ENCODE measurements at regions not wholly inside any gene's neighbourhood (a gene's known extent, or its start where the extent isn't known, plus 50 kb on each side); places are given as distances from the start of the nearest gene placed in this dataset.

- peak; percentile 59 for DNase-seq (ENCODE audit: low spot score)
Observed at GRCh38 chr11:120061036-120061760, 76.7 kb downstream of the TRIM29 start.

- peak; percentile 47 for DNase-seq (ENCODE audit: low spot score)
Observed at GRCh38 chr11:120060512-120060911, 77.4 kb downstream of the TRIM29 start.

- peak; percentile 30 for DNase-seq (ENCODE audit: low spot score)
Observed at GRCh38 chr11:120058931-120059330, 79.0 kb downstream of the TRIM29 start.

- peak; percentile 65 for DNase-seq (ENCODE audit: low spot score)
Observed at GRCh38 chr11:120057595-120058581, 80.0 kb downstream of the TRIM29 start.

GRCh38 chr11:120057028-120057330 lies 80.9 kb downstream of the TRIM29 start:
- DNase-seq (ENCODE audit: low spot score) = peak; percentile 28

GRCh38 chr11:120056301-120057027 lies 81.4 kb downstream of the TRIM29 start:
- peak; percentile 62 for DNase-seq (ENCODE audit: low spot score)

- no peak for DNase-seq (ENCODE audit: low spot score)
Observed at GRCh38 chr11:120055646-120056045, 82.3 kb downstream of the TRIM29 start.

GRCh38 chr11:120054753-120055045 lies 83.2 kb downstream of the TRIM29 start:
- peak; percentile 59 for DNase-seq (ENCODE audit: low spot score)

- peak; percentile 43 for DNase-seq (ENCODE audit: low spot score)
Observed at GRCh38 chr11:120054016-120054752, 83.7 kb downstream of the TRIM29 start.

GRCh38 chr11:120052196-120052775 lies 85.6 kb downstream of the TRIM29 start:
- peak; percentile 28 for DNase-seq (ENCODE audit: low spot score)

- DNase-seq (ENCODE audit: low spot score) = no peak
Observed at GRCh38 chr11:120044011-120044675, 93.8 kb downstream of the TRIM29 start.

- peak; percentile 41 for DNase-seq (ENCODE audit: low spot score)
Observed at GRCh38 chr11:120043328-120043945, 94.5 kb downstream of the TRIM29 start.

- no peak for DNase-seq (ENCODE audit: low spot score)
Observed at GRCh38 chr11:120041625-120042024, 96.3 kb downstream of the TRIM29 start.

GRCh38 chr11:120040151-120040840 lies 97.6 kb downstream of the TRIM29 start:
- peak; percentile 59 for DNase-seq (ENCODE audit: low spot score)

- no peak for DNase-seq (ENCODE audit: low spot score)
Observed at GRCh38 chr11:120039039-120039438, 98.9 kb downstream of the TRIM29 start.

GRCh38 chr11:120037111-120037510 lies 100.8 kb downstream of the TRIM29 start:
- no peak for DNase-seq (ENCODE audit: low spot score)

- no peak for DNase-seq (ENCODE audit: low spot score)
Observed at GRCh38 chr11:120035756-120036155, 102.2 kb downstream of the TRIM29 start.

GRCh38 chr11:120034881-120035630 lies 102.9 kb downstream of the TRIM29 start:
- no peak for DNase-seq (ENCODE audit: low spot score)

Data from mesenteric fat pad (tissue), 1 donor.